Fibroblast of the aortic adventitia (primary cell): ENCODE measurements at regions not wholly inside any gene's neighbourhood (a gene's known extent, or its start where the extent isn't known, plus 50 kb on each side); places are given as distances from the start of the nearest gene placed in this dataset.

ENCODE experiments used
- DNase-seq: peaks from one replicate; pipeline ENCODE4 v3.0.0-alpha.2; 2010; ENCODE audit warnings: low read depth
- H3K4me3 ChIP-seq: 2 replicates; pipeline ENCODE4 v1.5.1; 2011; ENCODE audit warnings: low read depth, mild to moderate bottlenecking, control low read depth, low read length, moderate library complexity
- CTCF ChIP-seq: IDR thresholded peaks from 2 replicates; pipeline ENCODE4 v1.5.1; 2011; ENCODE audit warnings: mild to moderate bottlenecking, low read length, control low read depth, inconsistent platforms; ENCODE audit not compliant: insufficient read depth

GRCh38 chr2:64258566-64258965, 114.3 kb upstream of the PELI1 start:
- no peak for DNase-seq
- TF ChIP-seq CTCF, result no peak
- H3K4me3 ChIP-seq, result no peak overlapping the region

- no peak overlapping the region for H3K4me3 ChIP-seq
- DNase-seq, result peak; percentile 49
- no peak for TF ChIP-seq CTCF
These were observed 115.1 kb upstream of the PELI1 start for GRCh38 chr2:64259312-64259711.

GRCh38 chr2:64260093-64260803, 116.0 kb upstream of the PELI1 start:
- no peak for TF ChIP-seq CTCF
- no peak overlapping the region for H3K4me3 ChIP-seq
- no peak for DNase-seq

- no peak for TF ChIP-seq CTCF
- no peak overlapping the region for H3K4me3 ChIP-seq
- DNase-seq, result no peak
These were observed 116.6 kb upstream of the PELI1 start for GRCh38 chr2:64260817-64261216.

- TF ChIP-seq CTCF, result no peak
- DNase-seq, result no peak
- no peak overlapping the region for H3K4me3 ChIP-seq
These were observed 117.9 kb upstream of the PELI1 start for GRCh38 chr2:64262071-64262470.

GRCh38 chr2:64262816-64263215, 118.6 kb upstream of the PELI1 start:
- no peak overlapping the region for H3K4me3 ChIP-seq
- no peak for TF ChIP-seq CTCF
- DNase-seq, result no peak

- peak; percentile 62 for DNase-seq
- H3K4me3 ChIP-seq, result no peak overlapping the region
- no peak for TF ChIP-seq CTCF
These were observed 119.1 kb upstream of the PELI1 start for GRCh38 chr2:64263315-64263714.
